Keratinocyte (primary cell): ENCODE measurements at regions not wholly inside any gene's neighbourhood (a gene's known extent, or its start where the extent isn't known, plus 50 kb on each side); places are given as distances from the start of the nearest gene placed in this dataset.

Experiments used
- CTCF ChIP-seq, 3 experiments: IDR thresholded peaks in 1 of 3; conservative IDR thresholded peaks in 1 of 3; optimal IDR thresholded peaks in 1 of 3; 2 replicates in 2 of 3; 3 replicates in 1 of 3; pipeline versions ENCODE3 to v1.5.1; 2011; ENCODE audit warnings: low read length in 3 of 3, mild to moderate bottlenecking in 3 of 3, moderate library complexity in 2 of 3, control low read depth in 1 of 3, inconsistent platforms in 1 of 3; ENCODE audit not compliant: insufficient read depth in 2 of 3; ENCODE audit errors: extremely low read depth in 1 of 3
- EZH2 ChIP-seq: IDR thresholded peaks from one replicate; pipeline ENCODE4 v1.6.1; 2012; ENCODE audit warnings: inconsistent platforms, mild to moderate bottlenecking, low read length, moderate library complexity

- TF ChIP-seq CTCF (optimal IDR thresholded peaks at IDR 0.05 in 1 of 3, IDR thresholded peaks at IDR 0.05 in 1 of 3, conservative IDR thresholded peaks at IDR 0.05 in 1 of 3; ENCODE audit: extremely low read depth in 1 of 3, insufficient read depth in 2 of 3, low read length in 3 of 3): no peak
- no peak for TF ChIP-seq EZH2
These were observed 143.8 kb upstream of the PCLO start for GRCh38 chr7:83306502-83306901.
